ENCODE measurements at regions not wholly inside any gene's neighbourhood (a gene's known extent, or its start where the extent isn't known, plus 50 kb on each side); places are given as distances from the start of the nearest gene placed in this dataset.

- H3K27ac Mint-ChIP-seq, result no peak overlapping the region
- CTCF ChIA-PET, result interaction anchor here (0.9 kb wide), 1 partner anchor 22 kb away, joined by 4 read pairs; no protein-coding TSS in a partner anchor
- no peak overlapping the region for H3K4me3 Mint-ChIP-seq
- peaks cover 18% of the 10 kb centered on the region for H3K27me3 Mint-ChIP-seq (ENCODE audit: low read depth)
- DNase-seq, result no peak
- no peaks in the 10 kb centered on the region for H3K4me1 Mint-ChIP-seq (ENCODE audit: low read depth)
- intact Hi-C loops (cut with micrococcal nuclease), result no loop called here
- no peaks in the 10 kb centered on the region for H3K9me3 Mint-ChIP-seq
- no peaks in the 10 kb centered on the region for H3K36me3 Mint-ChIP-seq (ENCODE audit: low read depth)
Measured at GRCh38 chr20:10779911-10780310, 106.1 kb upstream of the JAG1 start.

- no peaks in the 10 kb centered on the region for H3K36me3 Mint-ChIP-seq (ENCODE audit: low read depth)
- no peak for DNase-seq
- H3K4me1 Mint-ChIP-seq (ENCODE audit: low read depth), result no peaks in the 10 kb centered on the region
- no peak overlapping the region for H3K27ac Mint-ChIP-seq
- H3K27me3 Mint-ChIP-seq (ENCODE audit: low read depth), result peaks cover 13% of the 10 kb centered on the region
- H3K9me3 Mint-ChIP-seq, result no peaks in the 10 kb centered on the region
- intact Hi-C loops (cut with micrococcal nuclease), result no loop called here
- CTCF ChIA-PET, result no interaction called here
- no peak overlapping the region for H3K4me3 Mint-ChIP-seq
Measured at GRCh38 chr20:10780901-10781300, 107.1 kb upstream of the JAG1 start.

GRCh38 chr20:10781526-10781925 is 107.7 kb upstream of the JAG1 start:
- CTCF ChIA-PET, result no interaction called here
- Mint-ChIP-seq H3K27ac (no peak overlapping the region), H3K4me3 (no peak overlapping the region), H3K9me3 (no peaks in the 10 kb centered on the region), H3K4me1 (ENCODE audit: low read depth) (no peaks in the 10 kb centered on the region), H3K36me3 (ENCODE audit: low read depth) (no peaks in the 10 kb centered on the region), H3K27me3 (ENCODE audit: low read depth) (peaks cover 11% of the 10 kb centered on the region)
- intact Hi-C loops (cut with micrococcal nuclease), result no loop called here
- DNase-seq, result no peak

GRCh38 chr20:10783707-10784553 is 110.1 kb upstream of the JAG1 start:
- no peak overlapping the region for H3K4me3 Mint-ChIP-seq
- peaks cover 10% of the 10 kb centered on the region for H3K27me3 Mint-ChIP-seq (ENCODE audit: low read depth)
- no peaks in the 10 kb centered on the region for H3K4me1 Mint-ChIP-seq (ENCODE audit: low read depth)
- DNase-seq, result no peak
- no peaks in the 10 kb centered on the region for H3K9me3 Mint-ChIP-seq
- no peaks in the 10 kb centered on the region for H3K36me3 Mint-ChIP-seq (ENCODE audit: low read depth)
- intact Hi-C loops (cut with micrococcal nuclease), result no loop called here
- CTCF ChIA-PET, result no interaction called here
- H3K27ac Mint-ChIP-seq, result no peak overlapping the region

- no peak for DNase-seq
- H3K9me3 Mint-ChIP-seq, result no peaks in the 10 kb centered on the region
- no peaks in the 10 kb centered on the region for H3K4me1 Mint-ChIP-seq (ENCODE audit: low read depth)
- H3K4me3 Mint-ChIP-seq, result no peak overlapping the region
- CTCF ChIA-PET, result interaction anchor here (0.6 to 1.1 kb wide), 2 partner anchors 232 to 560 kb away, joined by 3 read pairs; no protein-coding TSS in a partner anchor
- H3K36me3 Mint-ChIP-seq (ENCODE audit: low read depth), result no peaks in the 10 kb centered on the region
- peaks cover 10% of the 10 kb centered on the region for H3K27me3 Mint-ChIP-seq (ENCODE audit: low read depth)
- intact Hi-C loops (cut with micrococcal nuclease), result no loop called here
- H3K27ac Mint-ChIP-seq, result no peak overlapping the region
Measured at GRCh38 chr20:10784554-10785183, 110.9 kb upstream of the JAG1 start.

GRCh38 chr20:10786678-10787077 is 112.9 kb upstream of the JAG1 start:
- H3K4me3 Mint-ChIP-seq, result no peak overlapping the region
- H3K4me1 Mint-ChIP-seq (ENCODE audit: low read depth), result no peaks in the 10 kb centered on the region
- no peaks in the 10 kb centered on the region for H3K36me3 Mint-ChIP-seq (ENCODE audit: low read depth)
- CTCF ChIA-PET, result no interaction called here
- no peak overlapping the region for H3K27ac Mint-ChIP-seq
- peaks cover 8% of the 10 kb centered on the region for H3K27me3 Mint-ChIP-seq (ENCODE audit: low read depth)
- H3K9me3 Mint-ChIP-seq, result no peaks in the 10 kb centered on the region
- DNase-seq, result no peak
- intact Hi-C loops (cut with micrococcal nuclease), result no loop called here

GRCh38 chr20:10788055-10788454 is 114.3 kb upstream of the JAG1 start:
- peaks cover 3% of the 10 kb centered on the region for H3K9me3 Mint-ChIP-seq
- peaks cover 2% of the 10 kb centered on the region for H3K27me3 Mint-ChIP-seq (ENCODE audit: low read depth)
- CTCF ChIA-PET, result no interaction called here
- no peaks in the 10 kb centered on the region for H3K36me3 Mint-ChIP-seq (ENCODE audit: low read depth)
- H3K27ac Mint-ChIP-seq, result no peak overlapping the region
- H3K4me1 Mint-ChIP-seq (ENCODE audit: low read depth), result no peaks in the 10 kb centered on the region
- intact Hi-C loops (cut with micrococcal nuclease), result no loop called here
- DNase-seq, result no peak
- no peak overlapping the region for H3K4me3 Mint-ChIP-seq

GRCh38 chr20:10788877-10789276 is 115.1 kb upstream of the JAG1 start:
- no peak overlapping the region for H3K27ac Mint-ChIP-seq
- no peak overlapping the region for H3K4me3 Mint-ChIP-seq
- H3K9me3 Mint-ChIP-seq, result peaks cover 3% of the 10 kb centered on the region
- no peak for DNase-seq
- intact Hi-C loops (cut with micrococcal nuclease), result no loop called here
- CTCF ChIA-PET, result no interaction called here
- H3K4me1 Mint-ChIP-seq (ENCODE audit: low read depth), result no peaks in the 10 kb centered on the region
- no peaks in the 10 kb centered on the region for H3K27me3 Mint-ChIP-seq (ENCODE audit: low read depth)
- H3K36me3 Mint-ChIP-seq (ENCODE audit: low read depth), result no peaks in the 10 kb centered on the region

- Mint-ChIP-seq H3K4me3 (no peak overlapping the region), H3K36me3 (ENCODE audit: low read depth) (no peaks in the 10 kb centered on the region), H3K27ac (no peak overlapping the region), H3K27me3 (ENCODE audit: low read depth) (no peaks in the 10 kb centered on the region), H3K9me3 (peaks cover 3% of the 10 kb centered on the region), H3K4me1 (ENCODE audit: low read depth) (no peaks in the 10 kb centered on the region)
- DNase-seq, result no peak
- CTCF ChIA-PET, result no interaction called here
- intact Hi-C loops (cut with micrococcal nuclease), result no loop called here
Measured at GRCh38 chr20:10789386-10789785, 115.6 kb upstream of the JAG1 start.

GRCh38 chr20:10790013-10790412 is 116.2 kb upstream of the JAG1 start:
- no peak for DNase-seq
- Mint-ChIP-seq H3K27ac (no peak overlapping the region), H3K4me3 (no peak overlapping the region), H3K36me3 (ENCODE audit: low read depth) (no peaks in the 10 kb centered on the region), H3K27me3 (ENCODE audit: low read depth) (no peaks in the 10 kb centered on the region), H3K9me3 (peaks cover 3% of the 10 kb centered on the region), H3K4me1 (ENCODE audit: low read depth) (no peaks in the 10 kb centered on the region)
- intact Hi-C loops (cut with micrococcal nuclease), result no loop called here
- CTCF ChIA-PET, result no interaction called here

GRCh38 chr20:10792291-10792690 is 118.5 kb upstream of the JAG1 start:
- CTCF ChIA-PET, result no interaction called here
- Mint-ChIP-seq H3K4me1 (ENCODE audit: low read depth) (no peaks in the 10 kb centered on the region), H3K9me3 (peaks cover 5% of the 10 kb centered on the region), H3K36me3 (ENCODE audit: low read depth) (no peaks in the 10 kb centered on the region), H3K27me3 (ENCODE audit: low read depth) (peaks cover 2% of the 10 kb centered on the region), H3K27ac (no peak overlapping the region), H3K4me3 (no peak overlapping the region)
- DNase-seq, result no peak
- intact Hi-C loops (cut with micrococcal nuclease), result no loop called here

- Mint-ChIP-seq H3K4me1 (ENCODE audit: low read depth) (no peaks in the 10 kb centered on the region), H3K27me3 (ENCODE audit: low read depth) (peaks cover 2% of the 10 kb centered on the region), H3K27ac (no peak overlapping the region), H3K36me3 (ENCODE audit: low read depth) (no peaks in the 10 kb centered on the region), H3K9me3 (peaks cover 5% of the 10 kb centered on the region), H3K4me3 (no peak overlapping the region)
- CTCF ChIA-PET, result no interaction called here
- intact Hi-C loops (cut with micrococcal nuclease), result no loop called here
- DNase-seq, result no peak
Measured at GRCh38 chr20:10793766-10794165, 120.0 kb upstream of the JAG1 start.

- H3K9me3 Mint-ChIP-seq, result peaks cover 5% of the 10 kb centered on the region
- CTCF ChIA-PET, result no interaction called here
- no peaks in the 10 kb centered on the region for H3K4me1 Mint-ChIP-seq (ENCODE audit: low read depth)
- no peak overlapping the region for H3K27ac Mint-ChIP-seq
- H3K27me3 Mint-ChIP-seq (ENCODE audit: low read depth), result peaks cover 2% of the 10 kb centered on the region
- no peak for DNase-seq
- intact Hi-C loops (cut with micrococcal nuclease), result no loop called here
- no peaks in the 10 kb centered on the region for H3K36me3 Mint-ChIP-seq (ENCODE audit: low read depth)
- H3K4me3 Mint-ChIP-seq, result no peak overlapping the region
Measured at GRCh38 chr20:10794765-10795164, 121.0 kb upstream of the JAG1 start.

Data from activated naive CD4-positive, alpha-beta T cell treated with anti-CD3 and anti-CD28 coated beads for 36 hours (primary cell).